Colonic mucosa (tissue), 4 donors: ENCODE measurements at regions not wholly inside any gene's neighbourhood (a gene's known extent, or its start where the extent isn't known, plus 50 kb on each side); places are given as distances from the start of the nearest gene placed in this dataset.

Source experiments
- DNase-seq: peaks from one replicate; pipeline ENCODE4 v3.0.0-alpha.2; 2020
- H3K27ac ChIP-seq: fragments of 200-600 bp; one replicate; pipeline ENCODE4 v1.8.0; 2021
- H3K27me3 ChIP-seq: fragments of 200-600 bp; one replicate; pipeline ENCODE4 v1.8.0; 2021
- H3K36me3 ChIP-seq: fragments of 200-600 bp; one replicate; pipeline ENCODE4 v1.8.0; 2021
- H3K4me1 ChIP-seq: fragments of 200-600 bp; one replicate; pipeline ENCODE4 v1.8.0; 2021; ENCODE audit warnings: mild to moderate bottlenecking
- H3K4me3 ChIP-seq: fragments of 200-600 bp; one replicate; pipeline ENCODE4 v1.8.0; 2021
- H3K9ac ChIP-seq, 2 donors: one replicate each; pipeline ENCODE4 v1.7.0; 2013; ENCODE audit warnings: control low read depth in 2 of 2, low read depth in 2 of 2, low read length in 2 of 2
- H3K9me3 ChIP-seq: fragments of 200-600 bp; one replicate; pipeline ENCODE4 v1.8.0; 2021
- intact Hi-C: fragments of 100-400 bp; cut with DNase I; formaldehyde crosslinking; loops from one replicate; pipeline ENCODE4 v1.14.1; 2022
- TF ChIP-seq, protein P1 (sequence below): fragments of 200-600 bp; IDR thresholded peaks from one replicate; pipeline ENCODE4 v1.8.0; 2022; ENCODE audit warnings: antibody characterized with exemption, mild to moderate bottlenecking
- donor health status: healthy.
- donor health status: DM: no; HTN: no; CAD: no.
- donor health status: DM: no; HTN: no; CAD: no.

GRCh38 chr2:200147371-200147770 is 159.1 kb upstream of the SPATS2L start:
- Histone ChIP-seq H3K4me3 (no peak overlapping the region), H3K9ac (no peak overlapping the region), H3K27me3 (no peaks in the 10 kb centered on the region), H3K27ac (no peak overlapping the region), H3K36me3 (no peaks in the 10 kb centered on the region), H3K9me3 (peaks cover 4% of the 10 kb centered on the region), H3K4me1 (no peaks in the 10 kb centered on the region)
- intact Hi-C loops: no loop called here
- DNase-seq: no peak
- TF ChIP-seq, protein P1, sequence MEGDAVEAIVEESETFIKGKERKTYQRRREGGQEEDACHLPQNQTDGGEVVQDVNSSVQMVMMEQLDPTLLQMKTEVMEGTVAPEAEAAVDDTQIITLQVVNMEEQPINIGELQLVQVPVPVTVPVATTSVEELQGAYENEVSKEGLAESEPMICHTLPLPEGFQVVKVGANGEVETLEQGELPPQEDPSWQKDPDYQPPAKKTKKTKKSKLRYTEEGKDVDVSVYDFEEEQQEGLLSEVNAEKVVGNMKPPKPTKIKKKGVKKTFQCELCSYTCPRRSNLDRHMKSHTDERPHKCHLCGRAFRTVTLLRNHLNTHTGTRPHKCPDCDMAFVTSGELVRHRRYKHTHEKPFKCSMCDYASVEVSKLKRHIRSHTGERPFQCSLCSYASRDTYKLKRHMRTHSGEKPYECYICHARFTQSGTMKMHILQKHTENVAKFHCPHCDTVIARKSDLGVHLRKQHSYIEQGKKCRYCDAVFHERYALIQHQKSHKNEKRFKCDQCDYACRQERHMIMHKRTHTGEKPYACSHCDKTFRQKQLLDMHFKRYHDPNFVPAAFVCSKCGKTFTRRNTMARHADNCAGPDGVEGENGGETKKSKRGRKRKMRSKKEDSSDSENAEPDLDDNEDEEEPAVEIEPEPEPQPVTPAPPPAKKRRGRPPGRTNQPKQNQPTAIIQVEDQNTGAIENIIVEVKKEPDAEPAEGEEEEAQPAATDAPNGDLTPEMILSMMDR: no peak

DNA sequence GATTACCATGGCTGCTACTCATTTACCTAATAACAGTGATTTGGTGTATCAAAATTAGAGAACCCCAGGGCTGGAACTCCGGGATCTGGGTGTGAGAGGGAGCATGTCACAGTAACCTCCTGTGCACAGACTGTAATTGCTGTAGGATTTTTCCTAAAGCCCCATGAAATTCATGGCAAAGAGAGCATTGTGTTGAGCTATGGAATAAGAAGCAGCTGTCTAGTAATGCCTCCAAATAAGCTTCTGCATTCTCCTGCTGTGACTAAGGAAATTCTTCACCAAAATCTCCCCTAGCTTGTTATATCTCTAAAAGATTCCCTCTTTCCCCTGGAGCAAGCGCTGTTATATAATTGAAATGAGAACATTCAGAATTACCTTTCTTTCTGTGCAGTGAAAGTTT is 158.1 kb upstream of the SPATS2L start:
- no peaks in the 10 kb centered on the region for H3K27me3 ChIP-seq
- no peak overlapping the region for H3K9ac ChIP-seq
- no peaks in the 10 kb centered on the region for H3K36me3 ChIP-seq
- no peaks in the 10 kb centered on the region for H3K4me1 ChIP-seq
- H3K9me3 ChIP-seq: peaks cover 4% of the 10 kb centered on the region
- TF ChIP-seq, protein P1: no peak
- no peak for DNase-seq
- no peak overlapping the region for H3K4me3 ChIP-seq
- H3K27ac ChIP-seq: no peak overlapping the region
- intact Hi-C loops: no loop called here

DNA sequence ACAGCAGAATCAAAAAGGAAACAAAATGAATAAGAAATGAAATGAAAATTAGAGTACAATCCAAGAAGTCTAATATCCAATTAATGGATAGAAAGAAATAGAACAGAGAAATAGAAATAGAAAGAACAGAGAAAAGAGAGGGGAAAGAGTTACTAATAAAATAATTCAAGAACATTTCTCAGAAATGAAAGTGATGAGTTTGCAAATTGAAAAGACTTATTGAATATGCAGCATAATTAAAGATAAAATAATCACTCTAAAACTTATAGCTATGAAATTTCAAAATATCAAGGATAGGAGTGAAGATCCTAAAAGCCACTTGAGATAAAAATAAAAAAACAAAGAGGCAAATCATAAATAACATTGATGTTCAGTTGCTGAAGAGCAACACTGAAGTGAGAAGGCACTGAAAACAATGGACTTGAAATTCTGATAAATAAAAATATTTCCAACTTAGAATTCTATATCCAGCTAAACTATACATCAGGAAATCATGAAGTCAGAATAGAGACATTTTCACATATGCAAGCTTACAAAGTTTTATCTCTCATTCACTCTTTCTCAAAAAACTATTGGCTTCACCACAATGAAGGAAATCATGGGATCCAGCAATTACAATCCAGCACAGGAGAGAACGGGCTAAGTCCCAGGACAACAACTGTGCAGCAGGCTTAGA is 155.9 kb upstream of the SPATS2L start:
- Histone ChIP-seq H3K9ac (no peak overlapping the region), H3K27me3 (no peaks in the 10 kb centered on the region), H3K36me3 (no peaks in the 10 kb centered on the region), H3K4me3 (no peak overlapping the region), H3K9me3 (peaks cover 4% of the 10 kb centered on the region), H3K27ac (no peak overlapping the region), H3K4me1 (no peaks in the 10 kb centered on the region)
- no peak for DNase-seq
- TF ChIP-seq, protein P1: no peak
- intact Hi-C loops: no loop called here

GRCh38 chr2:200155652-200156051 is 150.8 kb upstream of the SPATS2L start:
- Histone ChIP-seq H3K27me3 (no peaks in the 10 kb centered on the region), H3K27ac (no peak overlapping the region), H3K9me3 (peaks cover 3% of the 10 kb centered on the region), H3K36me3 (no peaks in the 10 kb centered on the region), H3K4me1 (no peaks in the 10 kb centered on the region), H3K4me3 (no peak overlapping the region), H3K9ac (no peak overlapping the region)
- no peak for DNase-seq
- TF ChIP-seq, protein P1: no peak
- intact Hi-C loops: no loop called here

- no peaks in the 10 kb centered on the region for H3K4me1 ChIP-seq
- no peaks in the 10 kb centered on the region for H3K27me3 ChIP-seq
- H3K36me3 ChIP-seq: no peaks in the 10 kb centered on the region
- intact Hi-C loops: no loop called here
- no peak for DNase-seq
- H3K27ac ChIP-seq: no peak overlapping the region
- H3K9ac ChIP-seq: no peak overlapping the region
- no peaks in the 10 kb centered on the region for H3K9me3 ChIP-seq
- TF ChIP-seq, protein P1: no peak
- H3K4me3 ChIP-seq: no peak overlapping the region
Observed at GRCh38 chr2:200156166-200156835, 150.2 kb upstream of the SPATS2L start.
